ENCODE measurements at regions not wholly inside any gene's neighbourhood (a gene's known extent, or its start where the extent isn't known, plus 50 kb on each side); places are given as distances from the start of the nearest gene placed in this dataset.

DNA sequence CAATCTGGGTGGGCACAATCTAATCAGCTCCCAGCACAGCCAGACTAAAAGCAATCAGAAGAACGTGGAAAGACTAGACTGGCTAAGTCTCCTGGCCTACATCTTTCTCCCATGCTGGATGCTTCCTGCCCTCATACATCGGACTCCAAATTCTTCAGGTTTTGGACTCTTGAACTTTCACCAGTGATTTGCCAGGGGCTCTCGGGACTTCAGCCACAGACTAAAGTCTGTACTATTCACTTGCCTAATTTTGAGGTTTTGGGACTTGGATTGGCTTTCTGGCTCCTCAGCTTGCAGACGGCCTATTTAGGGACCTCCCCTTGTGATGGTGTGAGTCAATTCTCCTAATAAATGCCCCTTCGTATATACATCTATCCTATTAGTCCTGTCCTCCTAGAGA lies 66.6 kb upstream of the SOX21 start:
- Histone ChIP-seq H3K4me2 (ENCODE audit: extremely low read depth, insufficient read depth, low read length) (no peak overlapping the region), H3K27ac (ENCODE audit: insufficient read depth, low read length) (no peak overlapping the region), H3K79me2 (ENCODE audit: control insufficient read depth, insufficient read depth, low read length) (no peaks in the 10 kb centered on the region), H3K4me1 (ENCODE audit: control insufficient read depth, extremely low read depth, insufficient read depth, low read length) (no peaks in the 10 kb centered on the region), H2AFZ (ENCODE audit: low read length) (no peak overlapping the region), H3K4me3 (replicated peaks in 1 of 4; ENCODE audit: control extremely low read depth in 1 of 4, insufficient read depth in 1 of 4, low read depth in 3 of 4, low read length in 4 of 4) (no peak overlapping the region), H3K9me3 (ENCODE audit: control insufficient read depth, insufficient read depth, low read depth, low read length) (no peaks in the 10 kb centered on the region), H3K9ac (ENCODE audit: insufficient read depth, low read length) (no peak overlapping the region), H4K20me1 (ENCODE audit: control insufficient read depth, extremely low read depth, insufficient read depth, low read length) (no peaks in the 10 kb centered on the region), H3K27me3 (ENCODE audit: control insufficient read depth, insufficient read depth, low read length) (no peaks in the 10 kb centered on the region), H3K36me3 (ENCODE audit: control insufficient read depth, insufficient read depth, low read length) (no peaks in the 10 kb centered on the region)
- TF ChIP-seq, protein P1, sequence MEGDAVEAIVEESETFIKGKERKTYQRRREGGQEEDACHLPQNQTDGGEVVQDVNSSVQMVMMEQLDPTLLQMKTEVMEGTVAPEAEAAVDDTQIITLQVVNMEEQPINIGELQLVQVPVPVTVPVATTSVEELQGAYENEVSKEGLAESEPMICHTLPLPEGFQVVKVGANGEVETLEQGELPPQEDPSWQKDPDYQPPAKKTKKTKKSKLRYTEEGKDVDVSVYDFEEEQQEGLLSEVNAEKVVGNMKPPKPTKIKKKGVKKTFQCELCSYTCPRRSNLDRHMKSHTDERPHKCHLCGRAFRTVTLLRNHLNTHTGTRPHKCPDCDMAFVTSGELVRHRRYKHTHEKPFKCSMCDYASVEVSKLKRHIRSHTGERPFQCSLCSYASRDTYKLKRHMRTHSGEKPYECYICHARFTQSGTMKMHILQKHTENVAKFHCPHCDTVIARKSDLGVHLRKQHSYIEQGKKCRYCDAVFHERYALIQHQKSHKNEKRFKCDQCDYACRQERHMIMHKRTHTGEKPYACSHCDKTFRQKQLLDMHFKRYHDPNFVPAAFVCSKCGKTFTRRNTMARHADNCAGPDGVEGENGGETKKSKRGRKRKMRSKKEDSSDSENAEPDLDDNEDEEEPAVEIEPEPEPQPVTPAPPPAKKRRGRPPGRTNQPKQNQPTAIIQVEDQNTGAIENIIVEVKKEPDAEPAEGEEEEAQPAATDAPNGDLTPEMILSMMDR (conservative IDR thresholded peaks at IDR 0.05 in 1 of 2, IDR thresholded peaks at IDR 0.05 in 1 of 2; ENCODE audit: low read depth in 1 of 2, low read length in 2 of 2): no peak
- TF ChIP-seq EZH2 (IDR thresholded peaks at IDR 0.05; ENCODE audit: low read length, missing control alignments): no peak
- no peak for DNase-seq (ENCODE audit: low read depth in 2 of 2)

DNA sequence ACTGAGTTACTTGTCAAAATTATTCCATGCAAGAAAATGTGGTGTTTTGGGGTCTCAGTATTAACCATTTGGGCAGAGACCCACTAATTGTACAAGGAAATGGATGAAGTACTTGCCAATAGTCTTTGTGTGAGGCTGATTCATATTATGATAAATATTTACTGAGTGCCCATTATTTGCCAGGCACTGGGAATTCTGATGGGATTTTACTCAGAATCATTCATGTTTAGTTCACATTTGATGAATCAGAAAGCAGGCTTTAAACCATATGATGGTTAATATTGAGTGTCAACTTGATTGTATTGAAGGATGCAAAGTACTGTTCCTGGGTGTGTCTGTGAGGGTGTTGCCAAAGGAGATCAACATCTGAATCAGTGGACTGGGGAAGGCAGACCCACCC lies 66.2 kb upstream of the SOX21 start:
- Histone ChIP-seq H3K4me1 (ENCODE audit: control insufficient read depth, extremely low read depth, insufficient read depth, low read length) (no peaks in the 10 kb centered on the region), H3K79me2 (ENCODE audit: control insufficient read depth, insufficient read depth, low read length) (no peaks in the 10 kb centered on the region), H3K4me2 (ENCODE audit: extremely low read depth, insufficient read depth, low read length) (no peak overlapping the region), H2AFZ (ENCODE audit: low read length) (no peak overlapping the region), H3K27ac (ENCODE audit: insufficient read depth, low read length) (no peak overlapping the region), H3K9ac (ENCODE audit: insufficient read depth, low read length) (no peak overlapping the region), H3K27me3 (ENCODE audit: control insufficient read depth, insufficient read depth, low read length) (no peaks in the 10 kb centered on the region), H3K4me3 (replicated peaks in 1 of 4; ENCODE audit: control extremely low read depth in 1 of 4, insufficient read depth in 1 of 4, low read depth in 3 of 4, low read length in 4 of 4) (no peak overlapping the region), H3K36me3 (ENCODE audit: control insufficient read depth, insufficient read depth, low read length) (no peaks in the 10 kb centered on the region), H4K20me1 (ENCODE audit: control insufficient read depth, extremely low read depth, insufficient read depth, low read length) (no peaks in the 10 kb centered on the region), H3K9me3 (ENCODE audit: control insufficient read depth, insufficient read depth, low read depth, low read length) (no peaks in the 10 kb centered on the region)
- TF ChIP-seq EZH2 (IDR thresholded peaks at IDR 0.05; ENCODE audit: low read length, missing control alignments): no peak
- TF ChIP-seq, protein P1 (conservative IDR thresholded peaks at IDR 0.05 in 1 of 2, IDR thresholded peaks at IDR 0.05 in 1 of 2; ENCODE audit: low read depth in 1 of 2, low read length in 2 of 2): no peak
- no peak for DNase-seq (ENCODE audit: low read depth in 2 of 2)

DNA sequence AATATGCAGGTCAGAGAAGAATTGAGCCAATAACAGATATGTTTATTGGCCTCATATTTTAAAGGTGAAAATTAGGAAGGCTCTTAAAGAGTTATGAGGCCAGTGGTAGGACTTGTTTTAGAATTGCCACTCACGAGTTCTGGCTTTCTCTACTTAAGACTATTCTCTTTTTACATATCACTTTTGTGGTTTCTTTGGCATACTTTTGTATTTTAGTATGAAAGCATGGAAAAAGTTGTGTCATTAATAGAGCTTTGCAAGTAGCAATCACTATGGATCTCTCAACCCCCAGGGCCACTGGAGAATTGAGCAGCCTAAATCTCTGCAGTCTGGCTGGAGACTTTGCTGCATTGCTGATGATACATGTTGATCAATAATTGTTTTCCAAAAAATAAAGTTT lies 64.6 kb upstream of the SOX21 start:
- no peaks in the 10 kb centered on the region for H3K36me3 ChIP-seq (ENCODE audit: control insufficient read depth, insufficient read depth, low read length)
- H2AFZ ChIP-seq (ENCODE audit: low read length): no peak overlapping the region
- DNase-seq (ENCODE audit: low read depth in 2 of 2): peak in 1 of 2 donors; percentile 51
- no peak overlapping the region for H3K27ac ChIP-seq (ENCODE audit: insufficient read depth, low read length)
- H3K9me3 ChIP-seq (ENCODE audit: control insufficient read depth, insufficient read depth, low read depth, low read length): no peaks in the 10 kb centered on the region
- no peaks in the 10 kb centered on the region for H4K20me1 ChIP-seq (ENCODE audit: control insufficient read depth, extremely low read depth, insufficient read depth, low read length)
- H3K79me2 ChIP-seq (ENCODE audit: control insufficient read depth, insufficient read depth, low read length): no peaks in the 10 kb centered on the region
- TF ChIP-seq, protein P1 (conservative IDR thresholded peaks at IDR 0.05 in 1 of 2, IDR thresholded peaks at IDR 0.05 in 1 of 2; ENCODE audit: low read depth in 1 of 2, low read length in 2 of 2): no peak
- TF ChIP-seq EZH2 (IDR thresholded peaks at IDR 0.05; ENCODE audit: low read length, missing control alignments): no peak
- H3K4me3 ChIP-seq (replicated peaks in 1 of 4; ENCODE audit: control extremely low read depth in 1 of 4, insufficient read depth in 1 of 4, low read depth in 3 of 4, low read length in 4 of 4): no peak overlapping the region
- H3K4me1 ChIP-seq (ENCODE audit: control insufficient read depth, extremely low read depth, insufficient read depth, low read length): no peaks in the 10 kb centered on the region
- H3K27me3 ChIP-seq (ENCODE audit: control insufficient read depth, insufficient read depth, low read length): no peaks in the 10 kb centered on the region
- no peak overlapping the region for H3K4me2 ChIP-seq (ENCODE audit: extremely low read depth, insufficient read depth, low read length)
- H3K9ac ChIP-seq (ENCODE audit: insufficient read depth, low read length): no peak overlapping the region
